Left ventricle myocardium inferior (tissue), 1 donor: ENCODE measurements at regions not wholly inside any gene's neighbourhood (a gene's known extent, or its start where the extent isn't known, plus 50 kb on each side); places are given as distances from the start of the nearest gene placed in this dataset.

Experiments used
- DNase-seq: peaks from one replicate; pipeline ENCODE4 v3.0.0-alpha.2; 2020
- H3K27ac ChIP-seq: fragments of 200-600 bp; replicated peaks from 2 replicates; pipeline ENCODE4 v1.8.0; 2021
- H3K27me3 ChIP-seq: fragments of 200-600 bp; 2 replicates; pipeline ENCODE4 v1.8.0; 2021; ENCODE audit warnings: low read depth
- H3K36me3 ChIP-seq: fragments of 200-600 bp; 2 replicates; pipeline ENCODE4 v1.8.0; 2021
- H3K4me1 ChIP-seq: fragments of 200-600 bp; 2 replicates; pipeline ENCODE4 v1.8.0; 2021
- H3K4me3 ChIP-seq: fragments of 200-600 bp; 2 replicates; pipeline ENCODE4 v1.8.0; 2021; ENCODE audit warnings: mild to moderate bottlenecking, moderate library complexity
- H3K9me3 ChIP-seq: fragments of 200-600 bp; replicated peaks from 2 replicates; pipeline ENCODE4 v1.8.0; 2021
- CTCF ChIP-seq: fragments of 200-600 bp; IDR thresholded peaks from 2 replicates; pipeline ENCODE4 v1.8.0; 2021; ENCODE audit warnings: antibody characterized with exemption, mild to moderate bottlenecking, borderline replicate concordance
- intact Hi-C: fragments of 100-400 bp; cut with micrococcal nuclease; formaldehyde crosslinking; loops from one replicate; pipeline ENCODE4 v1.11.0; 2022
- donor health status: DM: no; HTN: yes; CAD: no; lungs with severe emphysema.

GRCh38 chr11:96894587-96894986, 504.8 kb downstream of the JRKL start:
- H3K36me3 ChIP-seq: no peaks in the 10 kb centered on the region
- intact Hi-C loops: no loop called here
- H3K4me3 ChIP-seq: no peak overlapping the region
- H3K9me3 ChIP-seq: peaks cover 7% of the 10 kb centered on the region
- no peak overlapping the region for H3K27ac ChIP-seq
- TF ChIP-seq CTCF: no peak
- H3K4me1 ChIP-seq: no peaks in the 10 kb centered on the region
- H3K27me3 ChIP-seq: no peaks in the 10 kb centered on the region
- DNase-seq: no peak

- TF ChIP-seq CTCF: no peak
- intact Hi-C loops: no loop called here
- H3K4me1 ChIP-seq: peaks cover 3% of the 10 kb centered on the region
- H3K4me3 ChIP-seq: no peak overlapping the region
- no peak for DNase-seq
- no peaks in the 10 kb centered on the region for H3K27me3 ChIP-seq
- H3K36me3 ChIP-seq: no peaks in the 10 kb centered on the region
- H3K27ac ChIP-seq: no peak overlapping the region
- H3K9me3 ChIP-seq: peaks cover 14% of the 10 kb centered on the region
These were observed 510.2 kb downstream of the JRKL start for GRCh38 chr11:96899971-96900370.

- intact Hi-C loops: no loop called here
- H3K27ac ChIP-seq: peak overlapping the region; percentile 74
- peaks cover 13% of the 10 kb centered on the region for H3K9me3 ChIP-seq
- no peaks in the 10 kb centered on the region for H3K36me3 ChIP-seq
- peaks cover 21% of the 10 kb centered on the region for H3K4me1 ChIP-seq
- H3K27me3 ChIP-seq: no peaks in the 10 kb centered on the region
- H3K4me3 ChIP-seq: no peak overlapping the region
- DNase-seq: no peak
- no peak for TF ChIP-seq CTCF
These were observed 515.3 kb downstream of the JRKL start for GRCh38 chr11:96905143-96905542.

GRCh38 chr11:96905663-96906062, 515.9 kb downstream of the JRKL start:
- H3K36me3 ChIP-seq: no peaks in the 10 kb centered on the region

GRCh38 chr11:96906476-96906875, 516.7 kb downstream of the JRKL start:
- Histone ChIP-seq H3K9me3 (peaks cover 12% of the 10 kb centered on the region), H3K27ac (no peak overlapping the region), H3K27me3 (no peaks in the 10 kb centered on the region), H3K4me3 (no peak overlapping the region), H3K36me3 (no peaks in the 10 kb centered on the region), H3K4me1 (peaks cover 21% of the 10 kb centered on the region)
- DNase-seq: no peak
- TF ChIP-seq CTCF: no peak
- intact Hi-C loops: no loop called here

More at GRCh38 chr11:96905663-96906062, 515.9 kb downstream of the JRKL start:
- Histone ChIP-seq H3K4me1 (peaks cover 21% of the 10 kb centered on the region), H3K4me3 (no peak overlapping the region), H3K27ac (peak overlapping the region; percentile 74), H3K9me3 (peaks cover 12% of the 10 kb centered on the region), H3K27me3 (no peaks in the 10 kb centered on the region)
- no peak for TF ChIP-seq CTCF
- no peak for DNase-seq
- intact Hi-C loops: no loop called here

GRCh38 chr11:96925862-96926261, 536.0 kb downstream of the JRKL start:
- no peak for DNase-seq
- Histone ChIP-seq H3K4me1 (no peaks in the 10 kb centered on the region), H3K27ac (no peak overlapping the region), H3K27me3 (no peaks in the 10 kb centered on the region), H3K4me3 (no peak overlapping the region), H3K9me3 (no peaks in the 10 kb centered on the region), H3K36me3 (no peaks in the 10 kb centered on the region)
- no peak for TF ChIP-seq CTCF
- intact Hi-C loops: no loop called here
